HuH-7.5 (cell line): ENCODE measurements at regions not wholly inside any gene's neighbourhood (a gene's known extent, or its start where the extent isn't known, plus 50 kb on each side); places are given as distances from the start of the nearest gene placed in this dataset.
"Not testable (repeated sequence)": the region's sequence is repeated elsewhere in the genome, so short reads cannot be mapped to it uniquely, and the experiment has no call there.

Experiments
- DNase-seq: peaks from one replicate; pipeline ENCODE4 v3.0.0; 2011; ENCODE audit warnings: low spot score

DNA sequence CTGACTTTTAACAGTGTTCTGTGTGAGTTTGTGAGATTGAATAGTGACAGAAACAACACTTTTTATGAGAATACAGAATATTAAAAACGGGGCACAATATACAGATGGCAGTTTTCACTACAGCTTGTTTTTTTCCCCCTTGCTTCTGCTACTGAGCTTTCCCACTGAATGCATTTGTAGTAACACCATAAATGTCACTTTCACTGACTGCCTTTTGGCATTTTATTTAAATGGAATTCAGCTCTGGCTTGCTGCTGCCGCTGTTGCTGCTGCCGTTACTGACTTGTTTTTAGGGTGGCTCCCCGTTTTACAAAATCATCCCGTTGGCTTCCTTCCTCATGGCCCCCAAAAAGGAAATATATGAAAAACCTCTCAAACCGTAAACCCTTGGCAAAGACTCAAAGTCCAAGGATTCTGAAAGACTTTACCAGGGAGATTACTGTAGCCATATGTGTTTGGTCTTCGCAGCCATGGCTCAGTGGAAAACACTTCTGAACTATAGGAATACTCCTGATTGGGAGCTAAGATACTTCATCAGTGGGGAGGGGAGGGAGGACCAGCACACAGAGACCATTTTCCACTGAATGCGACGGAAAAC lies 151.0 kb downstream of the NUF2 start:
- no peak for DNase-seq

DNA sequence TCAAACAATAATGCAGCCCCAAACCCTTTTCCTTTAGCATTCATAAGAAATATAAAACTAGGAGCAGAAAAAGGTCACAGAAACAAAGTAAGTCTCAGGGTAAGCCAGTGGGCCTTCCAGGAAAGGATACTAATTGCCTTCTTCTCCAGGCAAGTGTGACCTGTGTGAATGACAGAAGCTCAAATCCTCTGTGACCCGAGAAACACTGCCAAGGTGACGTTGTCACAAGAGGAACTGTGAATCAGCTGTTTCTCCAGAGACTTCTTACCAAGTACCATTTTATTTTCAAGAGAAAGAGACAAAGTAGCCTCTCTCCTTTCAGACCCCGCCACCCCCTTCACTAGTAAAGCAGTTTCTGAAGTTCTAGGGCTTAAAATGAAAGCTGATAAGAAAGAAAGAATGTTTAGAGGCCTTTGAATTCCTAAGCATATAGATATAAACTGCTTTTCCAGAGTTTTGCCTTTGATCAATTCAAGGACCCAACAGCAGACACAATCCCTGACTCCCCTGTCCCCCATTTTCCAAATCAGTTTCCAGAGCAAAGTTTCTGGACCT lies 155.6 kb downstream of the NUF2 start:
- no peak for DNase-seq

DNA sequence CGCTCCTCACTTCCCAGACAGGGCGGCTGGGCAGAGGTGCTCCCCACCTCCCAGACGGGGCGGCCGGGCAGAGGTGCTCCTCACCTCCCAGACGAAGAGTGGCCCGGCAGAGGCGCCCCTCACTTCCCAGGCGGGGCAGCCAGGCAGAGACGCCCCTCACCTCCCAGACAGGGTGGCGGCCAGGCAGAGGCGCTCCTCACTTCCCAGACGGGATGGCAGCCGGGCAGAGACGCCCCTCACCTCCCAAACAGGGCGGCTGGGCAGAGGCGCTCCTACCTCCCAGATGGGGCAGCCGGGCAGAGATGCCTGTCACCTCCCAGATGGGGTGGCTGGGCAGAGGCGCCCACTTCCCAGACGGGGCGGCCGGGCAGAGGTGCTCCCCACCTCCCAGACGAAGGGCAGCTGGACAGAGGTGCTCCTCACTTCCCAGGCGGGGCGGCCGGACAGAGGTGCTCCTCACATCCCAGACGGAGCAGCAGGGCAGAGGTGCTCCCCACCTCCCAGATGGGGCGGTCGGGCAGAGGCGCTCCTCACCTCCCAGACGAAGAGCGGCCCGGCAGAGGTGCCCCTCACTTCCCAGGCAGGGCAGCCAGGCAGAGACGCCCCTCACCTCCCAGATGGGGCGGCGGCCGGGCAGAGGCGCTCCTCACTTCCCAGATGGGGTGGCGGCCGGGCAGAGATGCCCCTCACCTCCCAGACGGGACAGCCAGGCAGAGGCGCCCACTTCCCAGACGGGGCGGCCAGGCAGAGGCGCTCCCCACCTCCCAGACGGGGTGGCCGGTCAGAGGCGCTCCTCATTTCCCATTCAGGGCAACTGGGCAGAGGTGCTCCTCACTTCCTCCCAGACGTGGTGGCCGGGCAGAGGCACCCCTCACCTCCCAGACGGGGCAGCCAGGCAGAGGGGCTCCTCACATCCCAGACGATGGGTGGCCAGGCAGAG lies 176.9 kb downstream of the NUF2 start:
- not testable (repeated sequence) for DNase-seq

DNA sequence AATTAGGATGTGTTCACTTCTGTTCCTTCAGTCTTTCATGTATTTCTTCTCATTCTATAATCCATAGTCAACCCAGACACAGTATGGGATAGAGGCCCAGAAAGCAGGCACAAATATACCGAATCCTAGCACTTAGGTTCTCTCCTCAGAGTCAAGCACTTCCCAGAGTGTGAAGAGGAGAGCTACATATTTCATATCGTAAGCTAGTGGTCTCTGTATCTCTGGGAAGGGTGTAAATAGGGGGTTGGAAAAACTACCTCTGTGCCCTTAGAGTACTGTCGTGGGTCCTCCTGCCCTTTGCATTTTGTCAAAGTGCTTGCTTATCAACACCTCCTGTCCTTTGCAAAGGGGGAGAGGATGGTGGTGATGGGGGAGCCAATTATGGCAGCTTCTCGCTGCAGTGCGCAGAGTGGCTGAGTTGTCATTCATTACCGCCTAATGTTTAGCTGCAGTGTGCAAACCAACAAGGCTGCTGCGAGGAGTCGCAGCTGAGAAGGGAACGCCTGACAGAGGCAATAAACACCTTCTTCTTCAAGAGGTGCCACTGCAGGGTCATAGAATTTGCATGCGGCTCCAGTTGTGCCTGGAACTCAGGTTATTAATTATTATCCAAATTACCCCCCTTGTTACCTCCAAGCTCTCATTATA lies 182.7 kb downstream of the NUF2 start:
- DNase-seq, result no peak

DNA sequence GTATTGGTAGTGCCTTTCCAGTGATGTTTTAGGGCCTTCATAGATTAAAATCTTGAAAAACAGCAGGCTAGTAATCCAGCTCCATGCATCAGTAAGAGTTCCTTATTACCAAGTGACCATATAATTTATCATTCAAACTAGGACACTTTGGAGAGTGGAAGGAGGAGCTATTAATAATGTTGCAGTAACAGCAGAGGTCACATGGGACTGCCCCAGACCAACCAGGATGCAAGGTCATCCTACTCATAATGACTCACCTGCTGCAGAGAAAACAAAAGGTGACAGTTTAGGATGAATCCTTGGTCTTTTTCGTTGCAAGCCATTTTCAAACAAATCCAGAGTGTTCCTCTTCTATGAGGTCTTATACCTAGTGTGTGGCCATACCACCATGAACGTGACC lies 187.4 kb downstream of the NUF2 start:
- no peak for DNase-seq

DNA sequence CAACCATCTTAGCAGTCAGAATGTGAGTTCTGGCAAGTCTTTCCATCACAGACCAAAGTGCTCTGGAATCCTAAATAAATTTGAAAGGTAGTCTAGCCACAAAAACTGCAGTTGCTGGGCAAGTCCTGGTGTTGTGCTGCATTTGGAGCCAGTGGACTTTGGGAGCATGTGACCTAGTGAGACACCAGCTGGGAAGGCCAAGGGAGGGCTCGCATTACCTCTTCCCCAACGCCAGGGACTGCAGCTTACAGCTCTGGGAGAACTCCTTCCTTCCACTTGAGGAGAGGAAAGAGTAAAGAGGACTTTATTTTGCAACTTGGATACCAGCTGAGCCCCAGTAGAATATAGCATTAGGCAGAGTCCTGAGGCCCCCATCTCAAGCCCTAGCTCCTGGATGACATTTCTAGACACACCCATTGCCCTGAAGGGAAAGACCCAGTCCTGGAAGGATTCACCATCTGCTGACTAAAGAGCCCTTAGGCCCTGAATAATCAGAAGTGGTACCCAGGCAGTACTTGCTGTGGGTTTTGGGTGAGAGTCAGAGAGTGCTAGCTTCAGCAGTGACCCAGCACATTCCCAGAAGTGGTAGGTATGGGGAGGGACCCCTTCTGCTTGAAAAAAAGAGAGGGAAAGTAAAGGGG lies 190.7 kb downstream of the NUF2 start:
- no peak for DNase-seq

DNA sequence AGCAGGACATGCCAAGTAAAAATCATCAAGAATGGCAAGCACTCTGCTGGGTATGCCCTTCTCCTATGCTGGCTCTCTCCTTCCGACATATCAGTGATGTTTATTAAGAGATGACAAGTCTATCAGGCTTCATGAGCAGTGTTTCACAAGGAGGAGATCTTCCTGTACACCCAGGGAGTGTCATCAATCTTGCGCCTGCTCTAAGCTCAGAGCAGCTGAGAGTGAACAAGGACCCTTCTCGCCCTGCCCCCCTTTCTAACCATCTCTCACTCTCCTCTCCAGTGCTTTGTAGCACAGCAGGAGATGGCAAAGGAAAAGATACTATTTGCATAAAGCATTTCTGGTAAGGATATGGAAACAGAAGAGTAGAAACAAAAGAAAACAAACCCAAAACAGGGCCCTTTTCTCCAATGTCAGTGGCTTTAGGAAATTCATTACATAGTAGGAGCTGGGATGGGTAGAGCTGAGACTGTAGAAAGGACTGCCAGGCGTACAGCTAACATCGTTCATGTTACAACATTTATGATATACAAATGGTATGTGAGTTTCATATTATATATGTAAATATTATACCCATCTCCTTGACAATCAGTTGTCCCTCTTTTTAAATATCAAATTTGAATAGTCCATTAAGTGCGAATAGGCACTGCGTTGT lies 201.7 kb downstream of the NUF2 start:
- DNase-seq, result no peak

DNA sequence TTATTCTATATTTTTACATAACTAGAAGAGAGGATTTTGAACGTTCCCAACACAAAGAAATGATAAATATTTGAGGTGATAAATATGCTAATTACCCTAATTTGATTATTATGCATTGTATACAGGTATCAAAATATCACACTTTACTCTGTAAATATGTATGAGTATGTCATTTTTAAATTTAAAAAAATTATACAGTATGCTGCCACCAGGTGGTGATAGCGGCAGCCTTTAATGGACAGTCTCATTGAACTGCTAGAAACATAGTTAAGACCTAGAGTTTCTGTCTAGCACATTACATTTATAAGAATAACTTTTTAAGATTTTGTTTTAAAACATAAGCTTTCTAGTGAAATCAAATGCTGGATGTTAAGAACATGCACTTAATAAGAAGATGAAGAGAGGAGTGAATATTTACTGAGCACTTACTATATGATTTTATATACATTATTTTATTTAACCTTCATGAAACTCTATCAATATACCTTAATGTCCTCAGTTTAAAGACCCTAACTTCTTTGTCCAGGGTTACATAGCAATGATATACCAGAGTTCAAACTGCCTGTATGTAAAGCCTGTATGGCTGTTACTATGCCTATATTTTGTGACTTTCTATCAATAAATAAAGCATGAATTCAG lies 207.1 kb downstream of the NUF2 start:
- DNase-seq, result no peak

DNA sequence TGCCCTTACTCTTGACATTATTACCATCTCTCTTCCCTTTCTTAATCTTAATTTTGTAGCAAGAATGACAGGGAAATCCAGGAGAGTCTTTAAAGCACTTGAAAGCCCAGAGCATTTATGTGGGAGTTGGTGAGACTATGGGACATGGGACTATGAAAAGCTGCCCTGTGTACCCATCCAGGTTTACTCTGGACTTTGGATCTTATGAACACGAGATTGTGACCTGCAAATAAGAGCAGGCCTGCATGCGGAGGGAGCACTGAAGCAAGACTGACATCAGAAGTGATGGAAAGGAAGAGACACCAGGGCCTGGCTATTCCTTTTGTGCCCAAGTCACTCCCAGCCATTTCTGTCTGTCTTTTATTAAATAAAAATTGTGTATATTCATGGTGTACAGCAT lies 209.6 kb downstream of the NUF2 start:
- DNase-seq, result no peak

DNA sequence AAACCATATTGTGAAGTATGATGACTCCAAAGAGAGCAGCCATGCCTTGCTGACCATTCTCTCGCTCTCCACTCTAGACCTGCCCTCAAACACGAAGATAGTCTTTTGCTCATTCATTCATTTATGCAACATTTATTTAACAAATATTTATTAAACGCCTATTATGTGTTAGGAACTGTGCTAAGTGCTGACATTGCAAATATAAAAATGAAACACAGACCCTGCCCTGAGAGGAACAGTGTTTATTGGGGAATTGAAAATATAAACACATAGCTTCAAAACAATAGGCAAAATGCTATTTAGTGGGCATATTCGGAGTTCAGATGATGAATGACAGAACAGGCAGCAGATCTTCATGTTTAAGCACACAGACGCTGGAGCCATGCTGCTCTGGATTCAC lies 213.6 kb downstream of the NUF2 start:
- DNase-seq, result no peak

DNA sequence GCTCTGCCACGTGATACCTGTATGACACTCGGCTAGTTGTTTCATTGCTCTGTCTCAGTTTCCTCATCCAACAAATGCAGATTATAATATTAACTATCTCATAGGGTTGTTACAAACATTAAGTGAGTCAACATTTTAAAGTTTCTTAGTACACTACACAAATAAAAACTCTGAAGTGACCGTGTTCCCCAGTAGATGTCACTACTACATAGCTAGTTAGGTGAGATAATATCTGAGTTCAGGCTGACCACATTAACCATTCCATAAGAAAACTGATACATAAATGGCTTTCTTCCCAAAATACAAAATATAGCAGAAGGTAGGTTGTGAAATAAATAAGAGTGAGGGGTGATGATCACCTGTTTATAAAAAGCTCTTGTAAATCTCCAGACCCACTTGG lies 214.1 kb downstream of the NUF2 start:
- no peak for DNase-seq

DNA sequence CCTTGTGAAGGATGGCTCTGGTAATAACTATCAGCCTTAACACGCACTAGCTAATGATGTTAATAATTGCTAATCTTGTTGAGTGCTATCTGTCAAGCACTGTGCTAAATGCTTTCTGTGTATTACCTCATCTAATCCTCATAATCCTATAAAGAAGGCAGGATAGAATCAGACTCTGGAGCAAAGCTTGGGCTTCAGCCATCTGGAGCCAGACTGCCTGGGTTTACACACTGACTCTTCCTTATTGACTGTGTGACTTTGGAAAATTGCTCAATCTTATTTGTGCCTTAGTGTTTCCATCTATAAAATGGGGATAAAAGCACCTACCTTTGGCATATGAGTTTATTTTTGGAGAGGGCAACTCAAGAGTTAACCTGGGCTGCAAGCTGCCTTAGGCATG lies 216.1 kb downstream of the NUF2 start:
- DNase-seq, result no peak

DNA sequence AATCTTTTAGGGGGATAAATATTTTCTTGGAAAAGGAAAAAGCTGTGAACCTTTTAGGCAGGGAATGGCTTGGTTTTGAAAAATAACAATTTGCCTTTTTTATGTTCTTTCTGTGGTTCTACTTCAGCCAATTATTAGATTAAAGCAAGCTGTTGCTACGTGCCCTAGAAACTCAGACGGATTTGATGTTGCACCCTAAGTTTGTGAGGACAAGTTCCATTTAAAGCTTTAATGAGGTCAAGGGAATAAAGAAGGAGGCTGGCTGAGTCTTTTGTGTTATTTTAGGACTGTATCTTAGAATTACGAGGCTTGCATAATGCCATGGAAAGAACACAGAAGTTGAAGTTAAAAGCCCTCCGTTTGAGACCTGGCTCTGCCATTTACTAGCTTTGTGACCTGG lies 216.9 kb downstream of the NUF2 start:
- DNase-seq, result no peak

DNA sequence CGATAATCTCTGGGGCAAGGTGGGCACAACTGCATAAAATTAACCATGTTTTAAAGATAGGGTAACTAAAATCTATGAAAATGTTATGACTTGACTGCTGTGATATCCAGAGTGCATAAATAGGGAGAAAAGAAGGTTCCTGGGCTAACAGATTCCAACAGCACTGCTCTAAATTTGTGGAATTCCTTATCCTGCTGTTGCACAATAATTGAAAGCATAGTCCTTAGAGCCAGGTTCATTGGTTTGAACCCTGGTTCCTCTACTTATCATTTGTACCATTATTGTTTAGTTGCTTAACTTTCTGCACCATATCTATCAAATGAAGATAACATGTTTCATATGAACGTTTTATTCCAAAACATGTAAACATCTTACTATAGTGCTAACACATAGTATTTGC lies 219.0 kb downstream of the NUF2 start:
- no peak for DNase-seq

DNA sequence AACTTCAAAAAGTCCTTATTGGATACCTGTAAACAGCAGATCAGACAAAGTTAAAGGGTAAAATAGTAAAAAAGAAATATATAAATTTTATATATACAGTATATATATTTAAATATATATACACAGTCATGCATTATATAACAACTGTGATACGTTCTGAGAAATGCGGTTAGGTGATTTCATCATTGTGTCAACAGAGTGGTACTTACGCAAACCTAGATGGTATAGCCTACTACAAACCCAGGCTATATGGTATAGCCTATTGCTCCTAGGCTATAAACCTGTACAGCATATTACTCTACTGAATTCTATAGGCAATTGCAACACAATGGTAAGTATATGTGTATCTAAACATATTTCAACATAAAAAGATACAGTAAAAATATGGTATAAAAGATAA lies 222.7 kb downstream of the NUF2 start:
- DNase-seq, result no peak

DNA sequence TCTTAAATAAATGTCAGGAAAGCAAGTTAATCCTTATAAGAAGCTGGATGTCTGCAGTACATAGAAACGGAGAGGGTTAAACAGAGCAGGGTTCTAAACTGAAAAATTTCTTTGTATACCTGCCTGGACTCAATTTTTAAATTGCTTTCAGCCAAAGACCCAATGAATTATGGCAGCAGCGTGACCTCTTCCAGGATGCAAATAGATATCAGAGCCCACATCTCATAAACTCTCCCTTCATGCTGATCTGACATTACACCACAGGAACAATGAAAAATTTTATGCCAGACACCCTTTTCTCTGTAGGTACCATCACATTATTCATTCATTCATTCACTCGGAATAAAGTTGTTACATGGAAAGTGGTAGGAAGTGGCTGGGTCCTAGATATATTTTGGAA lies 236.4 kb downstream of the NUF2 start:
- no peak for DNase-seq

DNA sequence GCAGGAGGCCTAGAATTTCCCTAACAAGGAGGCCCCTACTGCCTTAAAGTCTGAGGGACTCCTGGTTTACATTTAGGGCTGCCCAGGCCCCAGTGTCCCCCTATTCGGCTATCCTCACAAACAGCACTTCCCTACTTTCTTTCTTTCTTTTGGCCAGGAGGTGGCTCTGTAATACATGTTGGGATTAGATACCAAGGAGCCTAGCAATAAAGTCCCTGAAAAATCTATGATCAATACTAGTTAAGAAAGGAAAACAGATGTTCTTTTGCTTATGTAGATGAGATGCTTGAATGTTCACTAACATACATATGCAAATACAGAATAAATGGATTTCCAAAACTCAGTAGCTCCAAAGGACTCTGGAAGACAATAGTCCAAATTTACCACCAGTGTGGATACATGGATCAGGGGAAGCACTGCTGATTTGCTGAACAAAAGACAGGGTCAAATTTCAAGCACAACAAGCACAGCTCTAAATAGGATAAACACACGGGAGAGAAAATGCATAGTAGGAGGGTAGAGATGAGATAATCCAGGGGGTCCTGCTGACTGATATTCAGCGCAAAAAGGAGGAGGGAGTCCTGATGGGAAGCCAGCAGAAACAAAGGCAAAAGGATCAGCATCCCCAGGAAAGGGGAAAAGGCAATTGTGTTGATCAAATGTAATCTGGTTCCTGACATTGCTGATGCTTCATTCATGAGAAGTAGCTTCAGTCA lies 240.0 kb downstream of the NUF2 start:
- DNase-seq, result no peak

DNA sequence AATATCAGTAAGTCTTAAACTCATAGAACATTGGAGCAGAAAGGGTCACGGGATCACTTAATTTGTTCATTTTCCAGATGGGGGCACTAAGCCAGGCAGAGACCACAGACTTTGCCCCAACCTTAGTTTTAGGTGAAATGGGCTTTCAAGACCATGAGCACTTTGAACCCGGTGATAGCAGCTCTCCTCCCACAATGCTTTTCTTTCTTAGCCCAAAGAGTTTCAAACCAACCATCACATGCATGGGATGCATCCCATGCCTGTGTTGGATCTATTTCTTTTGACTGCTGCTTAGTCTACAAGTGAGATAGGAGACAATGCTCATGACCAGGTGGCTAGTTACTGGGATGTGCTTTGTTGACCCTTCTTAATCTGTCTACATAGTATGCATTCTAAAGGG lies 240.6 kb downstream of the NUF2 start:
- DNase-seq, result no peak

DNA sequence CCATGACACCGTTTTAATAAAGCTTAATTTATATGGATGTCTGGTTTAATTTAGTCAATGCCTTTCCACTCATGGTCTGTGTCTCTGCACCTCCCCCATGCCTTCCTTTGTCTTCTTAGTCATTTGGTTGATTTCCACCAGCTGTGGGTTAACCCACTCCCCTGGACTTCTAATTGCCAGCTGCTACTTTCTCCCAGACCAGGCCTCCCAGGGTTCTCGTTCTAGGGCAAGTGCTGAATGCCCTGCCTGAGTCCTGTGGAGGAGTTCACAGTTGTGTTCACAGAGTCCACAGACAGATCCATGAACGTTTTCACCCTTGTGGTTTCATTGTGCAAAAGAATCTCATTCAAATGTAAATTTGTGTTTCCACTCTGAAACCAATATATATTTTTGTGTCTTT lies 243.4 kb downstream of the NUF2 start:
- no peak for DNase-seq

DNA sequence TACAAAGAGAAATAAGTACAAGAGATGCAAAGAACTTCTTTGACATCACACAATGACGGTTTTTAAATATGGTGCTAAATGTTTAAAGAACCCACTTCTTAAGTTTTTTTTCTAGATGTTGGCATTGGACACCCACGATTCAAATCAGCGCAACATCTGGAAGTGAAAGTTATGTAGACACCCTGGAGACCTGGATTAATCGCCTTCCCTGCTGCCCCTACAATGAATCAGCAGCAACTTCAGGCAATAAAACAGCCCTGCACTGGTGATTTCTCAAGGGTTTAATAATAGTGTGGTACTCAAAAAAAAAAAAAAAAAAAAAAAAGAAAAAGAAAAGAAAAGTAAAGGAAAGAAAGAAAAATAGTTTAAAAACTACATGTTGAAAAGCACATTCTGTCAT lies 248.3 kb downstream of the NUF2 start:
- DNase-seq, result no peak

DNA sequence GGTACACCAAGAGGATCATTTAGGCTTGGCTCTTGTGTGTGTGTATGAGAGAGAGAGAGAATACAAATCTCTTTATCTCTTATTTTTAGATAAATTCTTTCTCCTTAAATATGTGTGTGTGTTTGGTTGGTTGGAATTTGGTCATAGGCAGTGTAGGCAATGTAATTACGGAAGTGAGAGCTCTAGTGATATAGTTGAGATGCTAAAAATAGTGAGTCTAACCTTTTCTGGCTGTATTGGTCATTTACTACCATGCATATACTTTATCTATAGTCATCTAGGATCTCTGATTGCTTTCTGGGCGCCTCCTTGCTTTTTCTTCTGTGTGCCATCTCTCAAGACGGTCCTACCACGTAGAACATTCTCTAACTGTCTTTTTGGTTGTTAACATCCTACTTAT lies 250.2 kb downstream of the NUF2 start:
- no peak for DNase-seq
